HepG2 (cell line): ENCODE measurements at regions not wholly inside any gene's neighbourhood (a gene's known extent, or its start where the extent isn't known, plus 50 kb on each side); places are given as distances from the start of the nearest gene placed in this dataset.

Experiments used
- ATAC-seq: fragments of 200-7000 bp; cut with Tn5 transposase; 3 replicates; pipeline ENCODE4 v1.9.1; 2020; ENCODE audit warnings: mild to moderate bottlenecking, moderate library complexity
- BruUV-seq: library from RNA; stranded (reverse); fragments of 400-500 nt; replicated peaks from 2 replicates; lab custom pipeline; 2021; lab: Mats Ljungman, UMichigan
- CTCF ChIA-PET: fragments of 300-600 bp; formaldehyde crosslinking; extraction: SDS; loops from one replicate; lab custom pipeline; 2021; ENCODE audit warnings: low total read pairs, inconsistent platforms, low intra/inter-chr PET ratio; lab: Yijun Ruan, JAX
- POLR2A ChIA-PET: fragments of 350-600 bp; sonication (Branson Sonifier 250); formaldehyde crosslinking; loops from one replicate; lab custom pipeline; 2020; ENCODE audit warnings: antibody characterized with exemption, inconsistent platforms; lab: Yijun Ruan, JAX
- DNase-seq: peaks from one replicate; pipeline ENCODE4 v3.0.0-alpha.2; 2015; ENCODE audit warnings: low spot score
- FAIRE-seq: peaks from 3 replicates; lab custom pipeline; 2011; peaks lifted over from hg19 to GRCh38; lab: Jason Lieb, UNC
- H2AFZ ChIP-seq: one replicate; pipeline ENCODE4 v1.6.1; 2011; ENCODE audit warnings: low read length, inconsistent platforms
- H3K27ac ChIP-seq: fragments of 300-600 bp; 3 replicates; pipeline ENCODE4 v1.8.0; 2011; ENCODE audit warnings: mixed run types, mild to moderate bottlenecking, mixed read lengths, low read length, inconsistent platforms; ENCODE audit not compliant: insufficient read depth; ENCODE audit errors: extremely low read length
- H3K27me3 ChIP-seq, 2 experiments: fragments of 200-600 bp in 1 of 2; 2 replicates in 1 of 2; 3 replicates in 1 of 2; pipeline versions ENCODE4 v1.6.0 to v1.8.0; 2011; ENCODE audit warnings: low read length in 2 of 2, mild to moderate bottlenecking in 2 of 2, moderate library complexity in 2 of 2, inconsistent platforms in 1 of 2; ENCODE audit not compliant: insufficient read depth in 2 of 2, control insufficient read depth in 1 of 2
- H3K36me3 ChIP-seq, 2 experiments: fragments of 200-600 bp in 1 of 2; replicated peaks in 1 of 2; 2 replicates in 1 of 2; 3 replicates in 1 of 2; pipeline versions ENCODE4 v1.5.1 to v1.8.0; 2011; ENCODE audit warnings: low read length in 2 of 2, inconsistent platforms in 1 of 2; ENCODE audit not compliant: insufficient read depth in 2 of 2, control insufficient read depth in 1 of 2
- H3K4me1 ChIP-seq: 2 replicates; pipeline ENCODE4 v1.5.1; 2012; ENCODE audit warnings: low read length, inconsistent platforms; ENCODE audit not compliant: insufficient read depth
- H3K4me2 ChIP-seq: 2 replicates; pipeline ENCODE4 v1.6.0; 2011; ENCODE audit warnings: low read depth, low read length, inconsistent platforms
- H3K4me3 ChIP-seq, 3 experiments: fragments of 200-600 bp in 1 of 3; sonication (generic), shearing (Covaris generic) in 1 of 3; replicated peaks in 1 of 3; 2 replicates each; pipeline ENCODE4 v1.5.1; 2011 to 2016; ENCODE audit warnings: low read length in 3 of 3, inconsistent platforms in 2 of 3, low read depth in 2 of 3, mild to moderate bottlenecking in 2 of 3, control low read depth in 1 of 3, mixed read lengths in 1 of 3; ENCODE audit not compliant: insufficient read depth in 1 of 3
- H3K79me2 ChIP-seq: one replicate; pipeline ENCODE4 v1.6.1; 2011; ENCODE audit warnings: low read length, inconsistent platforms; ENCODE audit not compliant: insufficient read depth
- H3K9ac ChIP-seq: 2 replicates; pipeline ENCODE4 v1.6.0; 2011; ENCODE audit warnings: mild to moderate bottlenecking, low read depth, low read length, inconsistent platforms; ENCODE audit not compliant: insufficient read depth
- H3K9me3 ChIP-seq: 2 replicates; pipeline ENCODE4 v1.5.1; 2012; ENCODE audit warnings: mild to moderate bottlenecking, low read length
- H4K20me1 ChIP-seq: 2 replicates; pipeline ENCODE4 v1.6.0; 2011; ENCODE audit warnings: inconsistent platforms, mild to moderate bottlenecking, low read length, moderate library complexity; ENCODE audit not compliant: insufficient read depth
- STAG1 ChIP-seq: sonication (generic); formaldehyde crosslinking; IDR thresholded peaks from 2 replicates; pipeline ENCODE4 v1.4.0; 2020; ENCODE audit warnings: missing genetic modification reagents
- WGBS: methylation state at CpG from one replicate; pipeline ENCODE4 v1.1.6; 2017; ENCODE audit warnings: low lambda C conversion rate; 5-methylcytosine and 5-hydroxymethylcytosine counted together
- in situ Hi-C: cut with HindIII; loops from 2 replicates; pipeline ENCODE4 v1.10.0; 2017; ENCODE audit warnings: low pct_unique_long_range_greater_than_20kb; ENCODE audit not compliant: extremely low pct_ligation_motif_present
- intact Hi-C: fragments of 100-400 bp; cut with micrococcal nuclease; formaldehyde crosslinking; loops from one replicate; pipeline ENCODE4 v1.10.0; 2022; ENCODE audit not compliant: unreplicated experiment
- TF ChIP-seq, protein P1 (sequence below): sonication (generic); formaldehyde crosslinking; IDR thresholded peaks from 2 replicates; pipeline ENCODE4 v1.5.0; 2020; ENCODE audit warnings: mild to moderate bottlenecking, missing genetic modification reagents, moderate library complexity
- TF ChIP-seq, protein P2 (sequence below): sonication (generic); formaldehyde crosslinking; IDR thresholded peaks from 2 replicates; pipeline ENCODE4 v1.9.0; 2021; ENCODE audit warnings: mild to moderate bottlenecking, missing genetic modification reagents

- no TSS peak for BruUV-seq
- TF ChIP-seq, protein P1, sequence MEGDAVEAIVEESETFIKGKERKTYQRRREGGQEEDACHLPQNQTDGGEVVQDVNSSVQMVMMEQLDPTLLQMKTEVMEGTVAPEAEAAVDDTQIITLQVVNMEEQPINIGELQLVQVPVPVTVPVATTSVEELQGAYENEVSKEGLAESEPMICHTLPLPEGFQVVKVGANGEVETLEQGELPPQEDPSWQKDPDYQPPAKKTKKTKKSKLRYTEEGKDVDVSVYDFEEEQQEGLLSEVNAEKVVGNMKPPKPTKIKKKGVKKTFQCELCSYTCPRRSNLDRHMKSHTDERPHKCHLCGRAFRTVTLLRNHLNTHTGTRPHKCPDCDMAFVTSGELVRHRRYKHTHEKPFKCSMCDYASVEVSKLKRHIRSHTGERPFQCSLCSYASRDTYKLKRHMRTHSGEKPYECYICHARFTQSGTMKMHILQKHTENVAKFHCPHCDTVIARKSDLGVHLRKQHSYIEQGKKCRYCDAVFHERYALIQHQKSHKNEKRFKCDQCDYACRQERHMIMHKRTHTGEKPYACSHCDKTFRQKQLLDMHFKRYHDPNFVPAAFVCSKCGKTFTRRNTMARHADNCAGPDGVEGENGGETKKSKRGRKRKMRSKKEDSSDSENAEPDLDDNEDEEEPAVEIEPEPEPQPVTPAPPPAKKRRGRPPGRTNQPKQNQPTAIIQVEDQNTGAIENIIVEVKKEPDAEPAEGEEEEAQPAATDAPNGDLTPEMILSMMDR (CRISPR knock-in tag) = peak; percentile 23; the same call in 1 of the 2 replicates
- TF ChIP-seq STAG1 (CRISPR knock-in tag) = peak; percentile 17; the same call in 1 of the 2 replicates
- TF ChIP-seq, protein P2, sequence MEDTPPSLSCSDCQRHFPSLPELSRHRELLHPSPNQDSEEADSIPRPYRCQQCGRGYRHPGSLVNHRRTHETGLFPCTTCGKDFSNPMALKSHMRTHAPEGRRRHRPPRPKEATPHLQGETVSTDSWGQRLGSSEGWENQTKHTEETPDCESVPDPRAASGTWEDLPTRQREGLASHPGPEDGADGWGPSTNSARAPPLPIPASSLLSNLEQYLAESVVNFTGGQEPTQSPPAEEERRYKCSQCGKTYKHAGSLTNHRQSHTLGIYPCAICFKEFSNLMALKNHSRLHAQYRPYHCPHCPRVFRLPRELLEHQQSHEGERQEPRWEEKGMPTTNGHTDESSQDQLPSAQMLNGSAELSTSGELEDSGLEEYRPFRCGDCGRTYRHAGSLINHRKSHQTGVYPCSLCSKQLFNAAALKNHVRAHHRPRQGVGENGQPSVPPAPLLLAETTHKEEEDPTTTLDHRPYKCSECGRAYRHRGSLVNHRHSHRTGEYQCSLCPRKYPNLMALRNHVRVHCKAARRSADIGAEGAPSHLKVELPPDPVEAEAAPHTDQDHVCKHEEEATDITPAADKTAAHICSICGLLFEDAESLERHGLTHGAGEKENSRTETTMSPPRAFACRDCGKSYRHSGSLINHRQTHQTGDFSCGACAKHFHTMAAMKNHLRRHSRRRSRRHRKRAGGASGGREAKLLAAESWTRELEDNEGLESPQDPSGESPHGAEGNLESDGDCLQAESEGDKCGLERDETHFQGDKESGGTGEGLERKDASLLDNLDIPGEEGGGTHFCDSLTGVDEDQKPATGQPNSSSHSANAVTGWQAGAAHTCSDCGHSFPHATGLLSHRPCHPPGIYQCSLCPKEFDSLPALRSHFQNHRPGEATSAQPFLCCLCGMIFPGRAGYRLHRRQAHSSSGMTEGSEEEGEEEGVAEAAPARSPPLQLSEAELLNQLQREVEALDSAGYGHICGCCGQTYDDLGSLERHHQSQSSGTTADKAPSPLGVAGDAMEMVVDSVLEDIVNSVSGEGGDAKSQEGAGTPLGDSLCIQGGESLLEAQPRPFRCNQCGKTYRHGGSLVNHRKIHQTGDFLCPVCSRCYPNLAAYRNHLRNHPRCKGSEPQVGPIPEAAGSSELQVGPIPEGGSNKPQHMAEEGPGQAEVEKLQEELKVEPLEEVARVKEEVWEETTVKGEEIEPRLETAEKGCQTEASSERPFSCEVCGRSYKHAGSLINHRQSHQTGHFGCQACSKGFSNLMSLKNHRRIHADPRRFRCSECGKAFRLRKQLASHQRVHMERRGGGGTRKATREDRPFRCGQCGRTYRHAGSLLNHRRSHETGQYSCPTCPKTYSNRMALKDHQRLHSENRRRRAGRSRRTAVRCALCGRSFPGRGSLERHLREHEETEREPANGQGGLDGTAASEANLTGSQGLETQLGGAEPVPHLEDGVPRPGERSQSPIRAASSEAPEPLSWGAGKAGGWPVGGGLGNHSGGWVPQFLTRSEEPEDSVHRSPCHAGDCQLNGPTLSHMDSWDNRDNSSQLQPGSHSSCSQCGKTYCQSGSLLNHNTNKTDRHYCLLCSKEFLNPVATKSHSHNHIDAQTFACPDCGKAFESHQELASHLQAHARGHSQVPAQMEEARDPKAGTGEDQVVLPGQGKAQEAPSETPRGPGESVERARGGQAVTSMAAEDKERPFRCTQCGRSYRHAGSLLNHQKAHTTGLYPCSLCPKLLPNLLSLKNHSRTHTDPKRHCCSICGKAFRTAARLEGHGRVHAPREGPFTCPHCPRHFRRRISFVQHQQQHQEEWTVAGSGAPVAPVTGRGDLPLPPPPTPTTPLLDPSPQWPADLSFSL = no peak
- ChIA-PET POLR2A (no interaction called here), CTCF (no interaction called here)
- H3K27ac ChIP-seq = no peak overlapping the region
- DNase-seq = peak; percentile 4
- no peak; the same call in 2 of the 3 replicates for ATAC-seq
- no peak overlapping the region for H3K4me3 ChIP-seq
- H3K9me3 ChIP-seq = no peaks in the 10 kb centered on the region
- no peaks in the 10 kb centered on the region for H3K4me1 ChIP-seq
- in situ Hi-C loops = no loop called here
- intact Hi-C loops = no loop called here
- no peaks in the 10 kb centered on the region for H3K36me3 ChIP-seq
- no peaks in the 10 kb centered on the region for H3K27me3 ChIP-seq
- no peak overlapping the region for H3K9ac ChIP-seq
- H4K20me1 ChIP-seq = no peaks in the 10 kb centered on the region
- H3K79me2 ChIP-seq = no peaks in the 10 kb centered on the region
- no peak for FAIRE-seq
- no peak overlapping the region for H2AFZ ChIP-seq
- 0% methylated on average over 4 of the region's 4 CpGs for WGBS
- no peak overlapping the region for H3K4me2 ChIP-seq
These were observed 75.3 kb downstream of the P2RY1 start for GRCh38 chr3:152910211-152910610.
